Activated T-cell treated with anti-CD3 and anti-CD28 coated beads, Interleukin-2, amount 50 U/mL, for 48 hours (primary cell): ENCODE measurements at regions not wholly inside any gene's neighbourhood (a gene's known extent, or its start where the extent isn't known, plus 50 kb on each side); places are given as distances from the start of the nearest gene placed in this dataset.
"Not testable (repeated sequence)": the region's sequence is repeated elsewhere in the genome, so short reads cannot be mapped to it uniquely, and the experiment has no call there.

Experiments used
- DNase-seq, 2 experiments: peaks; one replicate each; pipeline ENCODE4 v3.0.0-alpha.2; 2020

- no peak for DNase-seq
Measured at GRCh38 chr2:199216253-199216652, 241.5 kb downstream of the SATB2 start.

GRCh38 chr2:199207011-199207410 is 250.7 kb downstream of the SATB2 start:
- no peak for DNase-seq

- DNase-seq, result no peak
Measured at GRCh38 chr2:199206536-199206935, 251.2 kb downstream of the SATB2 start.

- DNase-seq, result no peak
Measured at GRCh38 chr2:199202964-199203363, 254.8 kb downstream of the SATB2 start.

- no peak for DNase-seq
Measured at GRCh38 chr2:199201539-199201938, 256.2 kb downstream of the SATB2 start.

GRCh38 chr2:199199797-199200196 is 257.9 kb downstream of the SATB2 start:
- DNase-seq, result no peak

- no peak for DNase-seq
Measured at GRCh38 chr2:199197448-199197847, 260.3 kb downstream of the SATB2 start.

GRCh38 chr2:199196686-199197085 is 261.1 kb downstream of the SATB2 start:
- DNase-seq, result no peak

- no peak for DNase-seq
Measured at GRCh38 chr2:199195927-199196502, 261.7 kb downstream of the SATB2 start.

- DNase-seq, result no peak
Measured at GRCh38 chr2:199191461-199191860, 266.3 kb downstream of the SATB2 start.

GRCh38 chr2:199189229-199189628 is 268.5 kb downstream of the SATB2 start:
- no peak for DNase-seq

GRCh38 chr2:199186301-199186751 is 271.4 kb downstream of the SATB2 start:
- DNase-seq, result no peak

- not testable (repeated sequence) for DNase-seq
Measured at GRCh38 chr2:199185174-199185573, 272.6 kb downstream of the SATB2 start.

GRCh38 chr2:199163613-199164458 is 293.9 kb downstream of the SATB2 start:
- DNase-seq, result no peak

GRCh38 chr2:199160677-199161465 is 296.9 kb downstream of the SATB2 start:
- no peak for DNase-seq

- DNase-seq, result no peak
Measured at GRCh38 chr2:199160081-199160480, 297.7 kb downstream of the SATB2 start.

GRCh38 chr2:199148076-199148845 is 309.5 kb downstream of the SATB2 start:
- DNase-seq, result no peak

- no peak for DNase-seq
Measured at GRCh38 chr2:199147216-199147615, 310.5 kb downstream of the SATB2 start.

GRCh38 chr2:199144546-199144945 is 313.2 kb downstream of the SATB2 start:
- DNase-seq, result no peak

- DNase-seq, result no peak
Measured at GRCh38 chr2:199144036-199144435, 313.7 kb downstream of the SATB2 start.

GRCh38 chr2:199136681-199137080 is 321.1 kb downstream of the SATB2 start:
- DNase-seq, result no peak

GRCh38 chr2:199136242-199136641 is 321.5 kb downstream of the SATB2 start:
- no peak for DNase-seq

GRCh38 chr2:199131876-199132275 is 325.9 kb downstream of the SATB2 start:
- DNase-seq, result no peak
